AG04450 (cell line): ENCODE measurements at regions not wholly inside any gene's neighbourhood (a gene's known extent, or its start where the extent isn't known, plus 50 kb on each side); places are given as distances from the start of the nearest gene placed in this dataset. TPM values are rescaled to one million over a fixed set of nuclear protein-coding genes. Genes with fewer than 3 reads are reported as not detected.

Source experiments
- CTCF ChIA-PET: fragments of 300-600, 350-600 bp; formaldehyde crosslinking; extraction: SDS; loops from one replicate; lab custom pipeline; 2022; ENCODE audit warnings: antibody characterized with exemption, inconsistent platforms; lab: Charles Lee
- POLR2A ChIA-PET: fragments of 350-600 bp; formaldehyde crosslinking; extraction: SDS; loops from one replicate; lab custom pipeline; 2021; ENCODE audit warnings: antibody characterized with exemption, inconsistent platforms; lab: Yijun Ruan, JAX
- DNase-seq: peaks from one replicate; pipeline ENCODE4 v3.0.0-alpha.2; 2011; ENCODE audit warnings: low read depth, low spot score
- H3K27ac ChIP-seq: one replicate; pipeline ENCODE4 v1.5.1; 2012; ENCODE audit warnings: low read depth, low read length, control low read depth
- H3K27me3 ChIP-seq: one replicate; pipeline ENCODE4 v1.6.0; 2012; ENCODE audit warnings: low read length; ENCODE audit not compliant: control insufficient read depth, insufficient read depth
- H3K4me3 ChIP-seq: 2 replicates; pipeline ENCODE4 v1.5.1; 2011; ENCODE audit warnings: mild to moderate bottlenecking, low read depth, low read length, control low read depth
- H3K9me3 ChIP-seq: 2 replicates; pipeline ENCODE4 v1.5.1; 2012; ENCODE audit warnings: low read length; ENCODE audit not compliant: control insufficient read depth, insufficient read depth
- small RNA-seq: library from RNA; depleted of rRNA; stranded (forward); fragments of <200 nt; gene quantifications from one replicate; pipeline ENCODE3, GENCODE V24; 2012; ENCODE audit warnings: low read depth; ENCODE audit not compliant: insufficient read length
- TF ChIP-seq, protein P1 (sequence below): IDR thresholded peaks from 2 replicates; pipeline ENCODE4 v1.5.1; 2011; ENCODE audit warnings: low read depth, low read length, control low read depth, inconsistent platforms

DNA sequence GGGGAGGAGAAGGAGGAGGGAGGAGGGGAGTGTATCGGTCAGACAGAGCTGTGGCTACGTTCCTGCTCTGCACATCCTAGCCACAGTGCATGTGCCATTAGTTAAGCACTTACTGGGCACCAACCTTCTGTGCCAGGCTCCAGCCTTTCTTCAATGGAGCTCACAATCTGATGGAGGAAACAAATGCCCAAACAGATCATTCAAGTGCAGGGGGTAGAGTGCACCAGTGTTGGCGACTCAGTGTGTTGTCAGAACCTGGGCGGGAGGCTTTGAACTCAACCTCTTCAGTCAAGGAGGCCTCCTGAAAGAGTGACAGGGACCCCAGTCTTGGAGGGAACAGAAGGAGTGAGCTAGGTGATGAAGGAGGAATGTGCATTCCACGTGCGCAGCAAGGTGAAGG, 51.9 kb upstream of the SHB start:
- Histone ChIP-seq H3K27me3 (peaks cover 37% of the 10 kb centered on the region), H3K9me3 (no peaks in the 10 kb centered on the region), H3K4me3 (no peak overlapping the region), H3K27ac (peak overlapping the region; percentile 11)
- ChIA-PET POLR2A (no interaction called here), CTCF (interaction anchor here (1.2 to 1.6 kb wide), 2 partner anchors 13 to 34 kb away, joined by 5 read pairs; no protein-coding TSS in a partner anchor)
- TF ChIP-seq, protein P1, sequence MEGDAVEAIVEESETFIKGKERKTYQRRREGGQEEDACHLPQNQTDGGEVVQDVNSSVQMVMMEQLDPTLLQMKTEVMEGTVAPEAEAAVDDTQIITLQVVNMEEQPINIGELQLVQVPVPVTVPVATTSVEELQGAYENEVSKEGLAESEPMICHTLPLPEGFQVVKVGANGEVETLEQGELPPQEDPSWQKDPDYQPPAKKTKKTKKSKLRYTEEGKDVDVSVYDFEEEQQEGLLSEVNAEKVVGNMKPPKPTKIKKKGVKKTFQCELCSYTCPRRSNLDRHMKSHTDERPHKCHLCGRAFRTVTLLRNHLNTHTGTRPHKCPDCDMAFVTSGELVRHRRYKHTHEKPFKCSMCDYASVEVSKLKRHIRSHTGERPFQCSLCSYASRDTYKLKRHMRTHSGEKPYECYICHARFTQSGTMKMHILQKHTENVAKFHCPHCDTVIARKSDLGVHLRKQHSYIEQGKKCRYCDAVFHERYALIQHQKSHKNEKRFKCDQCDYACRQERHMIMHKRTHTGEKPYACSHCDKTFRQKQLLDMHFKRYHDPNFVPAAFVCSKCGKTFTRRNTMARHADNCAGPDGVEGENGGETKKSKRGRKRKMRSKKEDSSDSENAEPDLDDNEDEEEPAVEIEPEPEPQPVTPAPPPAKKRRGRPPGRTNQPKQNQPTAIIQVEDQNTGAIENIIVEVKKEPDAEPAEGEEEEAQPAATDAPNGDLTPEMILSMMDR: no peak
- DNase-seq: no peak

DNA sequence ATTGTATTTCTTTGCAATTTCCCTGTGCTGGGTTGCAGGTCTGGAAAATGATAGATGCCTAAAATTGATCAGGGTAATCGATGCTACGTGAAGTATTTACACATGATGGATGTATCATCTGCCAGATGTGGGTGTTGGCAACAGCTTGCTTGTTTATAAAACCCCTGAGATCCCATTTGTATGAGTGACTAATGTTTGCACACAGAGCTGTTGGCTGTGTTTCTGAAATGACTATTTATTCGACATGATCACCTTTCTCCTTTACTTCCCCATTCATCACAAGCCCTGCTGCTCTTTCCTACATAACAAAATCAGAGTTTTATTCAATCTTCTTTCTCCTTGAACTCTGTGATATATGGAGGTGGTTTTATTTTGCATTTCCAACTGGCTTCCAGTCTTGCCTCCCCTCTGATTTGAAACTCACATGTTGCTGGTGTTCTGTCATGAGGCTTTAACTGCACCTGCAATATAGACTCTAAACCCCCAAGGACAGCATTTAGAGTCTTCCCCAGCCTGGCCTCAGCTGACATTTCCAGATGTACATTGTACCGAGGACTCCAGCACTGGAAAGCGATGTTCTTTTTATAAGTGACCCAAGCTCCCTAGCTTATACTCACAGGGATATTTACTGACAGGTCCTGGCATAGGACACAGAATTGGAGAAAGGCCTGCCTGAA, 50.7 kb upstream of the SHB start:
- TF ChIP-seq, protein P1: no peak
- no peak for DNase-seq
- H3K9me3 ChIP-seq: no peaks in the 10 kb centered on the region
- no peak overlapping the region for H3K4me3 ChIP-seq
- peaks cover 33% of the 10 kb centered on the region for H3K27me3 ChIP-seq
- CTCF ChIA-PET: no interaction called here
- no peak overlapping the region for H3K27ac ChIP-seq
- POLR2A ChIA-PET: no interaction called here

DNA sequence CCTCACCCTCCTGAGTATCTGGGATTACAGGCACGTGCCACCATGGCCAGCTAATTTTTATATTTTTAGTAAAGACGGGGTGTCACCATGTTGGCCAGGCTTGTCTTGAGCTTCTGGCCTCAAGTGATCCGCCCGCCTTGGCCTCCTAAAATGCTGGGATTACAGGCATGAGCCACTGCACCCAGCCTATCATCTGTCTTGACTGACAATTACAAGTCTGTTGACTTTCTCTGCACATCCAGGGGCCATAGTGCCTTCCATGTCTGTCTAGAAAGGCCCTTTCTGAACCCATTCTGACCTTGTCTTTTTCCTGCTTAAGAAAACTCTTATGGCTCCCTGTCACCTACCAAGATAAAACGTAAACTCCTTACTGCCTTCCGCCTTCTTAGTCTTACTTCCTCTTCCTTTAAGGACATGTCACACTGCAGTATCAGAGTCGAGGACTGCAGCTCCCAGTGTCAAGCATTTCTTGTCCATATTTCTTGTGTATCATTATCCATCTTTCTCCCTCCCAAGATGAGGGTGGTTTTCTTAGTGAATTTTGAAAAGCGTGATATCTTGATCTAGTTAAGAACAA, 49.9 kb upstream of the SHB start:
- CTCF ChIA-PET: no interaction called here
- POLR2A ChIA-PET: no interaction called here
- TF ChIP-seq, protein P1: no peak
- Histone ChIP-seq H3K4me3 (no peak overlapping the region), H3K27ac (no peak overlapping the region), H3K9me3 (no peaks in the 10 kb centered on the region), H3K27me3 (peaks cover 32% of the 10 kb centered on the region)
- DNase-seq: no peak

Small RNA genes in the stretch of these regions (small RNA-seq; reads per million reads assigned to genes)
- not detected for gene RF00096
